ENCODE measurements at regions not wholly inside any gene's neighbourhood (a gene's known extent, or its start where the extent isn't known, plus 50 kb on each side); places are given as distances from the start of the nearest gene placed in this dataset.

GRCh38 chr2:17070711-17071110, 405.1 kb upstream of the CYRIA start:
- DNase-seq (ENCODE audit: low spot score) (peak; percentile 16), ATAC-seq (no peak)
- Mint-ChIP-seq H3K9me3 (peaks cover 20% of the 10 kb centered on the region), H3K27ac (no peak overlapping the region), H3K27me3 (ENCODE audit: insufficient read depth, low read depth, poor library complexity) (no peaks in the 10 kb centered on the region), H3K4me1 (no peaks in the 10 kb centered on the region), H3K4me3 (no peak overlapping the region), H3K36me3 (ENCODE audit: low read depth) (peaks cover 13% of the 10 kb centered on the region)
- Histone ChIP-seq H3K27me3 (ENCODE audit: insufficient read depth) (no peaks in the 10 kb centered on the region), H2AFZ (no peak overlapping the region), H3K4me2 (no peak overlapping the region), H3F3A (replicated peaks; ENCODE audit: low read depth) (no peaks in the 10 kb centered on the region), H3K4me1 (ENCODE audit: insufficient read depth) (no peaks in the 10 kb centered on the region), H3K9me2 (ENCODE audit: insufficient read depth) (peaks cover 2% of the 10 kb centered on the region; the same call in 1 of the 2 replicates), H3K27ac (ENCODE audit: low read depth) (no peak overlapping the region), H3K79me2 (replicated peaks; ENCODE audit: insufficient read depth) (no peaks in the 10 kb centered on the region), H3K4me3 (no peak overlapping the region), H4K20me1 (replicated peaks; ENCODE audit: insufficient read depth) (no peaks in the 10 kb centered on the region), H3K36me3 (ENCODE audit: insufficient read depth) (no peaks in the 10 kb centered on the region; the same call in 1 of the 2 replicates)
- TF ChIP-seq, protein P1, sequence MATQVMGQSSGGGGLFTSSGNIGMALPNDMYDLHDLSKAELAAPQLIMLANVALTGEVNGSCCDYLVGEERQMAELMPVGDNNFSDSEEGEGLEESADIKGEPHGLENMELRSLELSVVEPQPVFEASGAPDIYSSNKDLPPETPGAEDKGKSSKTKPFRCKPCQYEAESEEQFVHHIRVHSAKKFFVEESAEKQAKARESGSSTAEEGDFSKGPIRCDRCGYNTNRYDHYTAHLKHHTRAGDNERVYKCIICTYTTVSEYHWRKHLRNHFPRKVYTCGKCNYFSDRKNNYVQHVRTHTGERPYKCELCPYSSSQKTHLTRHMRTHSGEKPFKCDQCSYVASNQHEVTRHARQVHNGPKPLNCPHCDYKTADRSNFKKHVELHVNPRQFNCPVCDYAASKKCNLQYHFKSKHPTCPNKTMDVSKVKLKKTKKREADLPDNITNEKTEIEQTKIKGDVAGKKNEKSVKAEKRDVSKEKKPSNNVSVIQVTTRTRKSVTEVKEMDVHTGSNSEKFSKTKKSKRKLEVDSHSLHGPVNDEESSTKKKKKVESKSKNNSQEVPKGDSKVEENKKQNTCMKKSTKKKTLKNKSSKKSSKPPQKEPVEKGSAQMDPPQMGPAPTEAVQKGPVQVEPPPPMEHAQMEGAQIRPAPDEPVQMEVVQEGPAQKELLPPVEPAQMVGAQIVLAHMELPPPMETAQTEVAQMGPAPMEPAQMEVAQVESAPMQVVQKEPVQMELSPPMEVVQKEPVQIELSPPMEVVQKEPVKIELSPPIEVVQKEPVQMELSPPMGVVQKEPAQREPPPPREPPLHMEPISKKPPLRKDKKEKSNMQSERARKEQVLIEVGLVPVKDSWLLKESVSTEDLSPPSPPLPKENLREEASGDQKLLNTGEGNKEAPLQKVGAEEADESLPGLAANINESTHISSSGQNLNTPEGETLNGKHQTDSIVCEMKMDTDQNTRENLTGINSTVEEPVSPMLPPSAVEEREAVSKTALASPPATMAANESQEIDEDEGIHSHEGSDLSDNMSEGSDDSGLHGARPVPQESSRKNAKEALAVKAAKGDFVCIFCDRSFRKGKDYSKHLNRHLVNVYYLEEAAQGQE (IDR thresholded peaks at IDR 0.05; ENCODE audit: unreplicated experiment): no peak
- TF ChIP-seq ZNF114 (CRISPR knock-in tag; IDR thresholded peaks at IDR 0.05) (no peak), EZH2phosphoT487 (IDR thresholded peaks at IDR 0.05; ENCODE audit: unreplicated experiment) (no peak), CREB1 (CRISPR knock-in tag; IDR thresholded peaks at IDR 0.05; ENCODE audit: low read depth) (no peak), JUNB (IDR thresholded peaks at IDR 0.05; ENCODE audit: unreplicated experiment) (no peak)
- TF ChIP-seq, protein P2, sequence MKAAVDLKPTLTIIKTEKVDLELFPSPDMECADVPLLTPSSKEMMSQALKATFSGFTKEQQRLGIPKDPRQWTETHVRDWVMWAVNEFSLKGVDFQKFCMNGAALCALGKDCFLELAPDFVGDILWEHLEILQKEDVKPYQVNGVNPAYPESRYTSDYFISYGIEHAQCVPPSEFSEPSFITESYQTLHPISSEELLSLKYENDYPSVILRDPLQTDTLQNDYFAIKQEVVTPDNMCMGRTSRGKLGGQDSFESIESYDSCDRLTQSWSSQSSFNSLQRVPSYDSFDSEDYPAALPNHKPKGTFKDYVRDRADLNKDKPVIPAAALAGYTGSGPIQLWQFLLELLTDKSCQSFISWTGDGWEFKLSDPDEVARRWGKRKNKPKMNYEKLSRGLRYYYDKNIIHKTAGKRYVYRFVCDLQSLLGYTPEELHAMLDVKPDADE (IDR thresholded peaks at IDR 0.05): no peak
- TF ChIP-seq, protein P3, sequence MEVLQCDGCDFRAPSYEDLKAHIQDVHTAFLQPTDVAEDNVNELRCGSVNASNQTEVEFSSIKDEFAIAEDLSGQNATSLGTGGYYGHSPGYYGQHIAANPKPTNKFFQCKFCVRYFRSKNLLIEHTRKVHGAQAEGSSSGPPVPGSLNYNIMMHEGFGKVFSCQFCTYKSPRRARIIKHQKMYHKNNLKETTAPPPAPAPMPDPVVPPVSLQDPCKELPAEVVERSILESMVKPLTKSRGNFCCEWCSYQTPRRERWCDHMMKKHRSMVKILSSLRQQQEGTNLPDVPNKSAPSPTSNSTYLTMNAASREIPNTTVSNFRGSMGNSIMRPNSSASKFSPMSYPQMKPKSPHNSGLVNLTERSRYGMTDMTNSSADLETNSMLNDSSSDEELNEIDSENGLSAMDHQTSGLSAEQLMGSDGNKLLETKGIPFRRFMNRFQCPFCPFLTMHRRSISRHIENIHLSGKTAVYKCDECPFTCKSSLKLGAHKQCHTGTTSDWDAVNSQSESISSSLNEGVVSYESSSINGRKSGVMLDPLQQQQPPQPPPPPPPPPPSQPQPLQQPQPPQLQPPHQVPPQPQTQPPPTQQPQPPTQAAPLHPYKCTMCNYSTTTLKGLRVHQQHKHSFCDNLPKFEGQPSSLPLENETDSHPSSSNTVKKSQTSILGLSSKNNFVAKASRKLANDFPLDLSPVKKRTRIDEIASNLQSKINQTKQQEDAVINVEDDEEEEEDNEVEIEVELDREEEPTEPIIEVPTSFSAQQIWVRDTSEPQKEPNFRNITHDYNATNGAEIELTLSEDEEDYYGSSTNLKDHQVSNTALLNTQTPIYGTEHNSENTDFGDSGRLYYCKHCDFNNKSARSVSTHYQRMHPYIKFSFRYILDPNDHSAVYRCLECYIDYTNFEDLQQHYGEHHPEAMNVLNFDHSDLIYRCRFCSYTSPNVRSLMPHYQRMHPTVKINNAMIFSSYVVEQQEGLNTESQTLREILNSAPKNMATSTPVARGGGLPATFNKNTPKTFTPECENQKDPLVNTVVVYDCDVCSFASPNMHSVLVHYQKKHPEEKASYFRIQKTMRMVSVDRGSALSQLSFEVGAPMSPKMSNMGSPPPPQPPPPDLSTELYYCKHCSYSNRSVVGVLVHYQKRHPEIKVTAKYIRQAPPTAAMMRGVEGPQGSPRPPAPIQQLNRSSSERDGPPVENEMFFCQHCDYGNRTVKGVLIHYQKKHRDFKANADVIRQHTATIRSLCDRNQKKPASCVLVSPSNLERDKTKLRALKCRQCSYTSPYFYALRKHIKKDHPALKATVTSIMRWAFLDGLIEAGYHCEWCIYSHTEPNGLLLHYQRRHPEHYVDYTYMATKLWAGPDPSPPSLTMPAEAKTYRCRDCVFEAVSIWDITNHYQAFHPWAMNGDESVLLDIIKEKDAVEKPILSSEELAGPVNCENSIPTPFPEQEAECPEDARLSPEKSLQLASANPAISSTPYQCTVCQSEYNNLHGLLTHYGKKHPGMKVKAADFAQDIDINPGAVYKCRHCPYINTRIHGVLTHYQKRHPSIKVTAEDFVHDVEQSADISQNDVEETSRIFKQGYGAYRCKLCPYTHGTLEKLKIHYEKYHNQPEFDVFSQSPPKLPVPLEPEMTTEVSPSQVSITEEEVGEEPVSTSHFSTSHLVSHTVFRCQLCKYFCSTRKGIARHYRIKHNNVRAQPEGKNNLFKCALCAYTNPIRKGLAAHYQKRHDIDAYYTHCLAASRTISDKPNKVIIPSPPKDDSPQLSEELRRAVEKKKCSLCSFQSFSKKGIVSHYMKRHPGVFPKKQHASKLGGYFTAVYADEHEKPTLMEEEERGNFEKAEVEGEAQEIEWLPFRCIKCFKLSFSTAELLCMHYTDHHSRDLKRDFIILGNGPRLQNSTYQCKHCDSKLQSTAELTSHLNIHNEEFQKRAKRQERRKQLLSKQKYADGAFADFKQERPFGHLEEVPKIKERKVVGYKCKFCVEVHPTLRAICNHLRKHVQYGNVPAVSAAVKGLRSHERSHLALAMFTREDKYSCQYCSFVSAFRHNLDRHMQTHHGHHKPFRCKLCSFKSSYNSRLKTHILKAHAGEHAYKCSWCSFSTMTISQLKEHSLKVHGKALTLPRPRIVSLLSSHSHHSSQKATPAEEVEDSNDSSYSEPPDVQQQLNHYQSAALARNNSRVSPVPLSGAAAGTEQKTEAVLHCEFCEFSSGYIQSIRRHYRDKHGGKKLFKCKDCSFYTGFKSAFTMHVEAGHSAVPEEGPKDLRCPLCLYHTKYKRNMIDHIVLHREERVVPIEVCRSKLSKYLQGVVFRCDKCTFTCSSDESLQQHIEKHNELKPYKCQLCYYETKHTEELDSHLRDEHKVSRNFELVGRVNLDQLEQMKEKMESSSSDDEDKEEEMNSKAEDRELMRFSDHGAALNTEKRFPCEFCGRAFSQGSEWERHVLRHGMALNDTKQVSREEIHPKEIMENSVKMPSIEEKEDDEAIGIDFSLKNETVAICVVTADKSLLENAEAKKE (CRISPR knock-in tag; IDR thresholded peaks at IDR 0.05): no peak

Data from GM23338 (cell line).